ENCODE measurements at regions not wholly inside any gene's neighbourhood (a gene's known extent, or its start where the extent isn't known, plus 50 kb on each side); places are given as distances from the start of the nearest gene placed in this dataset.

DNA sequence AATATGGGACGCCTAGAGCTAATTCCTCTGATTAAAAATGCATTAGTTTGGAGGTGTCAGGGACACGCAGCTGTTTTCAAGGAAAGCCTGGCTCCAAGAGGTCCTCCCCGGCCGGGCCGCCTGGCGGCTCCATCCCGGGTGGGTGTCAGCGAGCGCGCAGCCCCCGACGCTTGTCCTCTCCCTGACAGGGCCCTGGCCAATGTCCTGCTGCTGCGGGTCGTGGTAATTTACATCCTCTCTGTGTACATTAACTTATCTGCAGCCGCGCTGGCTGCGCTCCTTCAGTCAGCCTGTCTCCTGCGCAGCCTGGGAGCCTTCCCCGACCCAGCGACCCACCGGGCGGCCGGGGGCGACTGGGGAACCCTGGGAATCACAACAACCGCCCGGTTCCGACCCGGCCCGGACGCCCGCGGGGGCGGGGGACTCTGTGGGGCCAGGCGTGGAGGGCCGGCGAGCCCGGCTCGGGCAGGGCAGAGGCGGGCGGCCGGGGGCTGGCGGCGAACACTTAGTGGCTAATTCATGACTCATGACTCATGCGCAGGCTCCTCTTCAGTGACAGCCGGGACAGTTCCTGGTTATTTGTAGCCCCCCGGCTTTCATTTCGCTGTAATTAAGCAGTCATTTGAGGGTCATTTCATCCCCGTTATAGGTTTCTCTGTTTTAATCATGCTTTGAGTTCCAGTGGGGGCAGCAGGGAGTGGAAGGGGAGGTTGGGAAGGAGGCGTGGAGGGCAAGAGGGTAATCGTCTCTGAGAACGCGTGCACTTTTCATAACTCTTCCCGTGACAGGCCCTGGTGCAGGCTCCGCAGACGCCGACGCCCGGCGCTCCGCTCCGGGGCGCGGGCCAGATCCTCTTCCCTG, 141.9 kb upstream of the CTAGE1 start:
- Histone ChIP-seq H3K9me3 (ENCODE audit: low read depth, low read length) (no peaks in the 10 kb centered on the region), H3K4me3 (ENCODE audit: low read length) (no peak overlapping the region), H3K4me1 (ENCODE audit: insufficient read depth, low read length) (peaks cover 6% of the 10 kb centered on the region), H3K27me3 (ENCODE audit: insufficient read depth, low read length) (peaks cover 77% of the 10 kb centered on the region)

DNA sequence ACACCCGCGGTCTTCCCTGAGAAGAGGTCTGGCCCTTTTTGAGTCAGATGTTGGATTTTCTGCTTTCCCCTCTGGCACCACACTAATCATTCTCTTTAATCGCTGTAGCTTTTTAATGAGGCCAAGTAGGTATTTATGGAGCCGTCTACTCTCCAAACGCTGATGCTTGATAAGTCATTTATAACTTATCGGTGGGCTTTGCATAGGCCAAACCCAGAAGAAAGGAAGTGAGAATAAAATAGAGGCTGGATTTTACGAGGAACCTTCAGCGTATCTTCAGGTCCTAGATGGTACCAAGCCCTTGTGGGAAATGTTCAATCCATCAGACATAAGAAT, 142.5 kb upstream of the CTAGE1 start:
- no peak overlapping the region for H3K4me3 ChIP-seq (ENCODE audit: low read length)
- peaks cover 71% of the 10 kb centered on the region for H3K27me3 ChIP-seq (ENCODE audit: insufficient read depth, low read length)
- H3K9me3 ChIP-seq (ENCODE audit: low read depth, low read length) = no peaks in the 10 kb centered on the region
- H3K4me1 ChIP-seq (ENCODE audit: insufficient read depth, low read length) = peaks cover 6% of the 10 kb centered on the region

DNA sequence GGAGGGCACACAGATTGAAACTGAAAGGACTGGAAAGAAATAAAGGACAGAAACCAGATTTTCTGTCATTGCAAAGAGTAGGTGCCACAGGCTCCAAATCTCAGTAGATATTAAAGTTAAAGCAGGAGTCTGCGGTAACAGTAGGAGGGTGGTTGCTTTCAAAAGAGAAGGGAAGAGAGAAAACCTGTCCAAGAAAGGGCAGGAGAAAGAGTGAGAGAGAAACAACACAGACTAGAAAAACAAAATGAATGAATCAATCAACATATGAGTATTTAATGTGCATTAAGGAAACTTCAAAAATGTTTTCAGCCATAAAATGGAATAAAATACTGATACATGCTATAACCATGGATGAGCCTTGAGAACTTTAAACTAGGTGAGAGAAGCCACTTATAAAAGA, 143.1 kb upstream of the CTAGE1 start:
- Histone ChIP-seq H3K9me3 (ENCODE audit: low read depth, low read length) (no peaks in the 10 kb centered on the region), H3K4me1 (ENCODE audit: insufficient read depth, low read length) (peaks cover 6% of the 10 kb centered on the region), H3K27me3 (ENCODE audit: insufficient read depth, low read length) (peaks cover 71% of the 10 kb centered on the region), H3K4me3 (ENCODE audit: low read length) (no peak overlapping the region)

DNA sequence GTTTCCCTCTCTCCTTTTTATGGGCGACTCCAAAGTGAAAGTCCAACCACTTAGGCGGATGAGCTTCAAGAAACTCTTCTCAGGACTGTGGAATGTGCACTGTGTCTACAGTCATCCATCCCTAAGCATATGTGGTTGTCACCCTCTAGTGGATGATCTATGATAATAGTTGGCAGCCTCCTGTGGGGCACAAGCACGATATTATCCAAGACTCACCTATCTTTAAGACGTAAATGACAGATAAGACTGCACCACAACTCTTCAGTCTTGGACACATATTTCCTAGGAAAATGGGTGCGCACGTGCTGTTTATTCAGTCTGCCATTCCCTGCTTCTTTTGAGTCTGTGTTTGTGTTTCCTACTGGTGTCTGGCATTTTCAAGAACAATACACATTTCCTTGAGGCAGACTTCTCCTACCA, 145.5 kb upstream of the CTAGE1 start:
- Histone ChIP-seq H3K4me1 (ENCODE audit: insufficient read depth, low read length) (peaks cover 6% of the 10 kb centered on the region), H3K27me3 (ENCODE audit: insufficient read depth, low read length) (peaks cover 65% of the 10 kb centered on the region), H3K4me3 (ENCODE audit: low read length) (no peak overlapping the region), H3K9me3 (ENCODE audit: low read depth, low read length) (no peaks in the 10 kb centered on the region)

DNA sequence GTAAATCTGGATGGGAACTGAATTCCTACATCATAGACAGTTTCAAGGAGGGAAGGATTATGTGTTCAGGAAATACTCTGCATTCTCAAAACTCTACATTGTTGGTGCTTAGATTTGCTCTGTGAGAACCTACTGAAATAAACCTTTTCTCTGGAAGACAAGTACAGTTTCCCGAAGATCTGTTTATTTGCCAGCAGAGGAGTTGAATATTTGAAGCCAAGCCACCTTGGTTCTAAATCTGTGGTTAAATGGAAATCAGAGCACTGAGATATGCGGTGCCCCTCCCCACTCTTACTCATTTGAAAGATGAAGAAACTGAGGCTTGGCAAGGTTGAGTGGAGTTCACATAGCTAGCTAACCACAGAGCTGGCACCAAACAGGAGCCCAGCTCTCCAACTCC, 146.3 kb upstream of the CTAGE1 start:
- Histone ChIP-seq H3K9me3 (ENCODE audit: low read depth, low read length) (no peaks in the 10 kb centered on the region), H3K4me1 (ENCODE audit: insufficient read depth, low read length) (peaks cover 6% of the 10 kb centered on the region), H3K4me3 (ENCODE audit: low read length) (no peak overlapping the region), H3K27me3 (ENCODE audit: insufficient read depth, low read length) (peaks cover 59% of the 10 kb centered on the region)

DNA sequence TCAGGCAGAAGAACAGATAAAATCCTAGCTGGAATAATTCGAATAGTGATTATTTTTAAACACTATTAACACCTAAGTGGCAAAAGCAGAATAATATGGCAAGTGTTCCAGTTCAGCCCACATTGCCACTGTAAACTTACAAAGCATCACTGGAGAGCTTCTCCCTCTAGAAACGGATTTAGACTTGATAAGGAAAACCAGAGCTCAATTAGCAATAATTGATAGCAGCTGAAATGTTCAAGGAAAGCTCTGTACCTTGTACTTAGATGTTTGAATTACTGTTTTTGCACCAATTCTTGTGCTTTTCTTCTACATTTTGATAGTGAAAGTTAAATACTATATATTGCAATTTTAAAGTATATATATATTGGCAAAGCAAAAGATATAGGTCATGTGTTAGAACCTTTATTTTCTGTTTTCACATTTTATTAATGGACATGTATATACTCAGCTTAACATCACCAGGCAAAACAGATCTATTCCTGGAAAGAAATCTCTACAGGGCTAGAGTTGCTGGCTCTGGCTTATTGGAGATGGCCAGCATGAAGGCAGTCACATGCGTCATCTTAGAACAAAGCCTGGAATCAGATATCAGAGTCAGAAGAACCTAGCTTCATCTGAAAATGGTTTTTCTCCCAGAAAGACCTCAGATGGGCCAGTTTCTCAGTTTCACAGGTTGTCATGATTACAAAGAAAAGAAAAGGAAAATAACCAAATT, 149.1 kb upstream of the CTAGE1 start:
- H3K4me3 ChIP-seq (ENCODE audit: low read length) = no peak overlapping the region
- no peaks in the 10 kb centered on the region for H3K4me1 ChIP-seq (ENCODE audit: insufficient read depth, low read length)
- no peaks in the 10 kb centered on the region for H3K9me3 ChIP-seq (ENCODE audit: low read depth, low read length)
- H3K27me3 ChIP-seq (ENCODE audit: insufficient read depth, low read length) = peaks cover 33% of the 10 kb centered on the region

DNA sequence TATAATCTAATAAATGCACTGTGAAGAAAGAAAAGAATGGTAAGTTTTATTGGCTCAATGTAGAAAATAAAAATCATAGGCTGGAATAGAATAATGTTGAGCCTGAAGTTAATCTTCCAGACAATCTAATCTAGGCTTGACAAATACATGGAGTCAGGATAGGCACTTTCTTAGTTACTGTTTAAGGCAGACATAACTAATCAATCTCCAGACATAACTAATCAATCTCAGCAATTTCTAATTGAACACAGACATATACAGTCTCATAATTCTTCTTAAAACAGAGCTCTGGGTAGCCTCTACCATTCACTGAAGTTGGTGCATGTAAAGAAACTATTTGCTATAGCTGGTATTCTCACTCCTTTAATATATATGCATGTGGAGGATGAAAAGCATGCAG, 150.1 kb upstream of the CTAGE1 start:
- peaks cover 23% of the 10 kb centered on the region for H3K27me3 ChIP-seq (ENCODE audit: insufficient read depth, low read length)
- H3K4me3 ChIP-seq (ENCODE audit: low read length) = no peak overlapping the region
- H3K4me1 ChIP-seq (ENCODE audit: insufficient read depth, low read length) = no peaks in the 10 kb centered on the region
- no peaks in the 10 kb centered on the region for H3K9me3 ChIP-seq (ENCODE audit: low read depth, low read length)

DNA sequence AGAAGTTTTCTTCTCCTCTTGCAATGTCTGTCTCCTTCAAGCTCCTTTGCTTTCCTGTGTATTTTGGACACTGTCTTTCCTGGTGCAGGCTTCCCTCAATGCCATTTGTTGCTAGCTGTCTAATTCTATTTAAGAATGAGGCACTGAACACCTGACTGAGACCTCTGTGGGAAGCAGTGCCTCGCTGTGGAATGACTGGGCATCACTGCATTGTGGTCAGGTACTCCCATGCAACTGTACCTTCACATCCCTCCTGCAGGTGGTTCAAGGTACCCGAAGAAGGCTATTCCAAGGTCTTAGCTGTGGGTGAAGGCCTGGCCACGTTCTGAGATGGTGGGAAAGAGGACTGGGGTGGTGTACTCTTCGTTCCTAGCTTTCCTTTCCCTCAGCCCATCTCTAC, 152.8 kb upstream of the CTAGE1 start:
- H3K4me3 ChIP-seq (ENCODE audit: low read length) = no peak overlapping the region
- no peaks in the 10 kb centered on the region for H3K4me1 ChIP-seq (ENCODE audit: insufficient read depth, low read length)
- peaks cover 8% of the 10 kb centered on the region for H3K27me3 ChIP-seq (ENCODE audit: insufficient read depth, low read length)

DNA sequence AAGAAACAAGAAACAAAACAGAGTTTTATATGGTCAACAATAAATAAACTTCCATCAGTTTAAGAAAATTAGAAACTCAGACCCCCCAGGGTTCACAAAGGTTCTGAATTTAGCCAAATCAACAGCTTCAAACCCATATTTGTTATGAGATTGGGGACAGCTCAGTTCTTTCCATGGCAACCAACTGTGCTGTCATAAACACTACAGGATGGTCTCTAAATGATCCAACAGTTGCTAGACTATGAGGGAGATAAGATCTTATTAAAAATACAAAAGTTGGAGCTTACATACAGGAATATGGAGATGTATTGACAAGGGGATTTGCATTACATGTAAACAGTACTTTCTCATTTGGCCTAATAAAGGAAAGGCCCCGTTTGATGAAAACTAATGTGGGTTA, 154.6 kb upstream of the CTAGE1 start:
- Histone ChIP-seq H3K9me3 (ENCODE audit: low read depth, low read length) (no peaks in the 10 kb centered on the region), H3K4me3 (ENCODE audit: low read length) (no peak overlapping the region), H3K4me1 (ENCODE audit: insufficient read depth, low read length) (no peaks in the 10 kb centered on the region), H3K27me3 (ENCODE audit: insufficient read depth, low read length) (peaks cover 3% of the 10 kb centered on the region)

More for the DNA sequence above, 152.8 kb upstream of the CTAGE1 start:
- no peaks in the 10 kb centered on the region for H3K9me3 ChIP-seq (ENCODE audit: low read depth, low read length)

DNA sequence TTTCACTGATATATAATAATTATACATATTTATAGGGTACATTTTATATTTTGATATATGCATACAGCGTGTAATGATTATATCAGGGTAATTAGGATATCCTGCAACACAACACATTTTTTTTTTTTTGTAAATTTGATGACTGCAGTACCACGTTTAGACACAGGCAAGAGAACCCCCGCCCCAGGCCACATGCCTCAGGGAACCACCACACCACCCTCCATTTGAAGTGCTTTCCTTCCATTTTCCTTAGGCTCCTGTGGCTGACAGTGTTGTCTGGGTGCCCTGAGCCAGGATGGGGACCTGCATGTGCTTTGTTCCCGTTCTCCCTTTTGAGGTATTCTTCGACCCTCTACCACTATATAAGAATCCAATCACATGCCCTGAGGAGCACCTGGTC, 161.6 kb upstream of the CTAGE1 start:
- Histone ChIP-seq H3K9me3 (ENCODE audit: low read depth, low read length) (no peaks in the 10 kb centered on the region), H3K27me3 (ENCODE audit: insufficient read depth, low read length) (no peaks in the 10 kb centered on the region), H3K4me3 (ENCODE audit: low read length) (no peak overlapping the region), H3K4me1 (ENCODE audit: insufficient read depth, low read length) (no peaks in the 10 kb centered on the region)

DNA sequence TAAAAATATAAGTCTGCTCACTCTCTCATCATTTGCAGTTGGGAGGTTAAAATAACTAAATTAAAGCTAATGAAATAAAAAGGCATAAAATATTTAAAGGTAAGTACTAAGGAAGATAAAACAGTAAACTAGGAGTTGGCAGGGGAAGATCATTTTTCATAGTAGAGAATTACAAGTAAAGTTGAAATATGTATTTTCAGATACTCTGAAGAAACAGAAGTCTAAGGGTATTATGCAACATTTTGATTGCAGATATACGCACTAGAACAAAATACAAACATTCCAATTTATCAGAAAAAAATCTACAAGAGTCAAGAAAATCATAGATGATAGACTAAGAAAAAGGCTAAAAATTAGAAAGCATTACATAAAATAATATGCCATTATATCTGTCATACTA, 167.6 kb upstream of the CTAGE1 start:
- H3K4me1 ChIP-seq (ENCODE audit: insufficient read depth, low read length) = no peaks in the 10 kb centered on the region
- no peak overlapping the region for H3K4me3 ChIP-seq (ENCODE audit: low read length)
- peaks cover 5% of the 10 kb centered on the region for H3K9me3 ChIP-seq (ENCODE audit: low read depth, low read length)
- no peaks in the 10 kb centered on the region for H3K27me3 ChIP-seq (ENCODE audit: insufficient read depth, low read length)

DNA sequence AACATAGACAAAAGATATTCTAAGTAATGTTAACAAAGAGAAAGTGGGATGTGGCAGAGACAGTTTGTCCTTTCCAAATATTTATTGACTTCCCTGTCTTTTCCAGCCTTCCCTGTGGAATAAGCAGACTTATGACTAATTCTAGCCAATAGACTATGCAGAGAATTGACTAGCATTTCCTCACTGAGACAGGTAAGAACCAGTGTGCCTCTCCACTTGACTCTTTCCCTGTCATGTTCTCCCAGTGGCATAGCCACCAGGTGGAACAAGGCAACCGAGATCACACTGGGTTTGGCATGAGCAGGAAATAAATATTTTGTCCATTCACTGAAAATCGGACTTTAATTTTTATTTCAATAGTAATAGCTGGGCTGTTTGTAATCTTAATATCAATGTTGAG, 168.1 kb upstream of the CTAGE1 start:
- H3K27me3 ChIP-seq (ENCODE audit: insufficient read depth, low read length) = no peaks in the 10 kb centered on the region
- H3K4me1 ChIP-seq (ENCODE audit: insufficient read depth, low read length) = no peaks in the 10 kb centered on the region
- H3K9me3 ChIP-seq (ENCODE audit: low read depth, low read length) = peaks cover 5% of the 10 kb centered on the region
- no peak overlapping the region for H3K4me3 ChIP-seq (ENCODE audit: low read length)

DNA sequence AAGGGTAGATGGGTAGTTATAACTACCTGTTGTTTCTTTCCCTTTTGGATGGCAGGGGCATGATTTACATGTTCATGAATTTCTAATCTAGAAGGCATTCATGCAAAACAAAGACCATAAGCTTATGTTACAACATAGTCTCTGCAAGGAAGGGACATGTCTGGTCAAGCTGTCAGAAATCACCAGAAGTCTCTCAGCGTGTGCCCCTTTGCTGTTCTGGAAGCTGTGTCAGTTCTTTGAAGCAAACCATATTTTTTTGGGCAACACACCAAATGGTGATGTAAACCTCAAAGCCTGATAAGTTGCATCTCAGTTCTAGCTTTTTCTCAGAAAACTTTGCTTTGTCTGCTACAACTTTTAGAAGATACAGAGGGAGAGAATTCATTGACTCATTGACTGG, 173.5 kb upstream of the CTAGE1 start:
- Histone ChIP-seq H3K4me1 (ENCODE audit: insufficient read depth, low read length) (no peaks in the 10 kb centered on the region), H3K4me3 (ENCODE audit: low read length) (no peak overlapping the region), H3K27me3 (ENCODE audit: insufficient read depth, low read length) (no peaks in the 10 kb centered on the region), H3K9me3 (ENCODE audit: low read depth, low read length) (peaks cover 5% of the 10 kb centered on the region)

DNA sequence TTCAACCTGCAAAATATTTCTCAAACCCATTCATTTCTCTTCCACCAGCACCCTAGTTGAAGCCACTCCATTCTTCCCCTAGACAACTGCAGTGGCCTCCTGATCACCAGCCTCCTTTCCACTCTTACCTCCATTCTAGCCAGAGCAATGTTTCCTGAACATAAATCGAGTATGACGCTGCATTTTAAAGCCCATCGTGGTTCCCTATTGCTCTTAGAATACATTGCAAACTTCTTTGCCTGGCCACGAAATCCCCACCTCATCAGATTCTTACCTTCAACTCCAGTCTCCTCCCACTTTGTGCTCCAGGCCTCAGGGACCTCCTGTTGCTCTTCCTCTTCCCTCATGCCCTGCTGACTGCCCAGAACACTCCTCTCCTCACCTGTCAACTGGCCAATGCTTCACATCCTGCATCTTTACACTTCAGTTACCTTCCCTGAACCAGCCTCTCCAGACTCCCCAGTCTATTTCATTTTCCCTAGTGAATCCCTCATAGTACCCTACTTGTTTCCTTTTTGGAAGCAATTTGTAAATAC, 176.5 kb upstream of the CTAGE1 start:
- H3K4me3 ChIP-seq (ENCODE audit: low read length) = no peak overlapping the region
- H3K9me3 ChIP-seq (ENCODE audit: low read depth, low read length) = no peaks in the 10 kb centered on the region

DNA sequence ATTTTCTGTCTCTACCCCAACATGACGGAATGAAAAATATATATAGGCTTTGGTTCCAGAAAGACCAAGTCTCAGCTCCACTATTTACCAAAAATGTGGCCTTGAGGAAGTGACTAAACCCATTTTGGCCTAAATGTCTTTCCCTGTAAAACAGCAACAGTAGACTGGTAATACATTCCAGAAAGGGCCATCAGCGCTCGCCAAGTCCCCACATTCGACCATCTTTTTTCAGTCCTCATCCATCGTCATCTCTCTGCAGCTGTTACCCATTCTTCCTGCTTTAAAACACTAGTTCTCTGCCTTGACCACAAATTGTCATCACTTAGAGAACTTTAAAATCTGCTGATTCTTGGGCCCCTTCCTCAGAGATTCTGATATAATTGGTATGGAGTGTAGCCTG, 183.8 kb upstream of the CTAGE1 start:
- Histone ChIP-seq H3K4me1 (ENCODE audit: insufficient read depth, low read length) (no peaks in the 10 kb centered on the region), H3K9me3 (ENCODE audit: low read depth, low read length) (no peaks in the 10 kb centered on the region), H3K27me3 (ENCODE audit: insufficient read depth, low read length) (peaks cover 5% of the 10 kb centered on the region), H3K4me3 (ENCODE audit: low read length) (no peak overlapping the region)

More for the DNA sequence above, 176.5 kb upstream of the CTAGE1 start:
- Histone ChIP-seq H3K27me3 (ENCODE audit: insufficient read depth, low read length) (peaks cover 5% of the 10 kb centered on the region), H3K4me1 (ENCODE audit: insufficient read depth, low read length) (no peaks in the 10 kb centered on the region)

Data from mononuclear cell (primary cell).